ENCODE measurements at regions not wholly inside any gene's neighbourhood (a gene's known extent, or its start where the extent isn't known, plus 50 kb on each side); places are given as distances from the start of the nearest gene placed in this dataset.

- Histone ChIP-seq H3K27me3 (no peaks in the 10 kb centered on the region), H3K4me3 (no peak overlapping the region)
- WGBS (ENCODE audit: low lambda C conversion rate, missing lambda C conversion rate) = 60% methylated on average over 7 of the region's 7 CpGs
Observed at GRCh38 chr6:150546457-150546856, 53.2 kb upstream of the PLEKHG1 start.

DNA sequence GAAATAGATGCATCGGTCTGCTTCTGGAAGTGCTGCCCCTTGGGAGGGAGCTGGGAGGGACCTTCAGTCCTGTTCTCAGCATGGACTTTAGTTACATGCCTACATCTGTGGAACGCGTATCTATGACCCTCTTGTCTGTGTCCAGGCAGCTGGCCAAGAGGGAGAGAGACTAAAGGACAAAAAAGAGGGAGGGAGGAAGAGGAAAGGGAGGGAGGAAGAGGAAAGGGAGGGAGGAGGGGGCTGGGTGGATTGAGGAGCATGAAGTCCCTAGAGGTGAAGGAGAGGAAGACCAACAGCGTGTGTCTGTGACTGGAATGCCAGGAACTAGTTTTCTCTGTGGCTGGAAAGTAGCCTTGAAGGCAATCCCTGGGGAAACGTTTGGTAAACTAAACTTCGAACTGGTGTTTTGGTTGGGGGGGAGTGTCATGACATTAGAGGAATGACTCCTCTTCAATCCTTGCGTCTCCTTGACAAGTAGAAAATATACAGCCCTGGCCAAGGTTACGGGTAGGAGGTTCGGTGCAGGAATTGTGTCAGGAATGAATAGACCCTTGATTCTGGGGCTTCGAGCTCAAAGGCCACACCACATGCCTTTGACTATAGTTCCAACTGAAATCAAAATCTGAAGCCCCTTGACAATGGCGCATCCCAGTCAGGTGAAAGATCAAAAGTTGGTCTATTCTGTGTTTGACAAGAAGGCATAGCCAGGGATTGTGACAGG is 52.0 kb upstream of the PLEKHG1 start:
- Histone ChIP-seq H3K36me3 (replicated peaks; ENCODE audit: insufficient read depth, low read depth) (no peaks in the 10 kb centered on the region), H4K20me1 (ENCODE audit: insufficient read depth, poor library complexity, severe bottlenecking) (no peaks in the 10 kb centered on the region), H2AFZ (no peak overlapping the region), H3K4me3 (no peak overlapping the region), H3K9me2 (replicated peaks; ENCODE audit: insufficient read depth) (no peaks in the 10 kb centered on the region), H3K9me3 (ENCODE audit: low read depth) (no peaks in the 10 kb centered on the region), H3K4me1 (ENCODE audit: insufficient read depth) (no peaks in the 10 kb centered on the region), H3K27me3 (no peaks in the 10 kb centered on the region), H3K79me2 (no peaks in the 10 kb centered on the region), H3K4me2 (no peak overlapping the region), H3K27ac (no peak overlapping the region)
- no peak for TF ChIP-seq CTCF (IDR thresholded peaks at IDR 0.05; ENCODE audit: poor library complexity)
- TF ChIP-seq EZH2 (IDR thresholded peaks at IDR 0.05; ENCODE audit: borderline replicate concordance) = no peak
- TF ChIP-seq EZH2phosphoT487 (IDR thresholded peaks at IDR 0.05; ENCODE audit: low read depth, severe bottlenecking, unreplicated experiment) = no peak
- WGBS (ENCODE audit: low lambda C conversion rate, missing lambda C conversion rate) = 73% methylated on average over 11 of the region's 11 CpGs
- DNase-seq (ENCODE audit: low spot score) = no peak

More at GRCh38 chr6:150546457-150546856, 53.2 kb upstream of the PLEKHG1 start:
- Histone ChIP-seq H3K36me3 (replicated peaks; ENCODE audit: insufficient read depth, low read depth) (no peaks in the 10 kb centered on the region), H3K4me2 (no peak overlapping the region), H3K9me3 (ENCODE audit: low read depth) (no peaks in the 10 kb centered on the region), H2AFZ (no peak overlapping the region), H3K9me2 (replicated peaks; ENCODE audit: insufficient read depth) (no peaks in the 10 kb centered on the region), H3K4me1 (ENCODE audit: insufficient read depth) (no peaks in the 10 kb centered on the region), H3K79me2 (no peaks in the 10 kb centered on the region), H4K20me1 (ENCODE audit: insufficient read depth, poor library complexity, severe bottlenecking) (no peaks in the 10 kb centered on the region), H3K27ac (no peak overlapping the region)
- no peak for DNase-seq (ENCODE audit: low spot score)
- TF ChIP-seq EZH2 (IDR thresholded peaks at IDR 0.05; ENCODE audit: borderline replicate concordance) = no peak
- no peak for TF ChIP-seq EZH2phosphoT487 (IDR thresholded peaks at IDR 0.05; ENCODE audit: low read depth, severe bottlenecking, unreplicated experiment)
- no peak for TF ChIP-seq CTCF (IDR thresholded peaks at IDR 0.05; ENCODE audit: poor library complexity)

- H2AFZ ChIP-seq = no peak overlapping the region
- no peak overlapping the region for H3K4me2 ChIP-seq
- H3K36me3 ChIP-seq (replicated peaks; ENCODE audit: insufficient read depth, low read depth) = no peaks in the 10 kb centered on the region
- no peak overlapping the region for H3K27ac ChIP-seq
- no peaks in the 10 kb centered on the region for H3K4me1 ChIP-seq (ENCODE audit: insufficient read depth)
- TF ChIP-seq CTCF (IDR thresholded peaks at IDR 0.05; ENCODE audit: poor library complexity) = no peak
- no peak for TF ChIP-seq EZH2phosphoT487 (IDR thresholded peaks at IDR 0.05; ENCODE audit: low read depth, severe bottlenecking, unreplicated experiment)
- TF ChIP-seq EZH2 (IDR thresholded peaks at IDR 0.05; ENCODE audit: borderline replicate concordance) = no peak
- no peaks in the 10 kb centered on the region for H4K20me1 ChIP-seq (ENCODE audit: insufficient read depth, poor library complexity, severe bottlenecking)
- 73% methylated on average over 4 of the region's 4 CpGs for WGBS (ENCODE audit: low lambda C conversion rate, missing lambda C conversion rate)
- H3K9me2 ChIP-seq (replicated peaks; ENCODE audit: insufficient read depth) = no peaks in the 10 kb centered on the region
- H3K79me2 ChIP-seq = no peaks in the 10 kb centered on the region
- no peaks in the 10 kb centered on the region for H3K27me3 ChIP-seq
- no peak overlapping the region for H3K4me3 ChIP-seq
- no peaks in the 10 kb centered on the region for H3K9me3 ChIP-seq (ENCODE audit: low read depth)
- DNase-seq (ENCODE audit: low spot score) = no peak
Observed at GRCh38 chr6:150548330-150548729, 51.4 kb upstream of the PLEKHG1 start.

Measured in hepatocyte (in vitro differentiated cells).